ENCODE measurements at regions not wholly inside any gene's neighbourhood (a gene's known extent, or its start where the extent isn't known, plus 50 kb on each side); places are given as distances from the start of the nearest gene placed in this dataset.

DNA sequence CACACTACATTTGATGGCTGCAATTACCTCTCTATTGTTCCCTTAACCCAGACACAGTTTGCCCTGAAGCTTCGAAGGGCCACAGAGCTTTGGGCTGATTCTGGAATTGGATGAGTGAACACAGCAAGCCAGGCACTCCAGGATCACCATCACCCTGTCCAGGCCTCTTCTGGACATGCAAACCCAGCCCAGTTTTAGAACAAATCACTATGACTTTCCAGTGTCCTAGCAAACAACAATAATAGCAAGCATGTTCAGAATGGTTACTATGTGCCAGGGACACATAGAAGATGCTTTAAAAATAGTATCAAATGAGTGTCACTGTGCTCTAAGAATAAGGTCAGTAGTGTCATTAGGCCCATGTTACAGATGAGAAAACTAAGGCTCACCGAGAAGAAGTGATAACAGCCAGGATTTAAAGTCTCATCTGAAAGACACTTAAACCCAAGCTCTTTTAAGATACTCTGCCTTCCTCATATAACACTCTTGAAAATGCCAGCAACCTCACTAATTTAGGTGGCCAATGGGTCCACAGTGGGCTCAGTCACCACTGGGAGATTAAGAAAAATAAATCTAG is 191.7 kb upstream of the STK17B start:
- no peak for DNase-seq

DNA sequence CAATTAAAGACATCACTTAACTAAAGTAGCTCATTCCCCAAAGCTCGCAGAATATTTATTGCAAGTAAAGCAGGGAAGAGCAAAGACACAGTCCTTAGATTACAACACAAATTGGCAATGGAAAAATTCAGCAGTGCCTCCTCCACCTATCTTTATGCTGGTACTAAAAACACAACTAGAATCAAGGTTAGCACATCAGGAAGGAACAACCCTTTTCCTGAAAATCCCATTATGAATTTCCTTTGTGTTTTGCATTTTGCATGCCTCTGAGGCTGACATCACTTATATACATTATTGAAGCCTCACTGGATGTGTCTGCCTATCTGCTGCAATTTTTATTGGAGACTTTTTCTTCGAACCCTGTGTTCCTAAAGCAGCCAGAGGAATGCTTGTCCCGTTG is 193.8 kb upstream of the STK17B start:
- DNase-seq = no peak

DNA sequence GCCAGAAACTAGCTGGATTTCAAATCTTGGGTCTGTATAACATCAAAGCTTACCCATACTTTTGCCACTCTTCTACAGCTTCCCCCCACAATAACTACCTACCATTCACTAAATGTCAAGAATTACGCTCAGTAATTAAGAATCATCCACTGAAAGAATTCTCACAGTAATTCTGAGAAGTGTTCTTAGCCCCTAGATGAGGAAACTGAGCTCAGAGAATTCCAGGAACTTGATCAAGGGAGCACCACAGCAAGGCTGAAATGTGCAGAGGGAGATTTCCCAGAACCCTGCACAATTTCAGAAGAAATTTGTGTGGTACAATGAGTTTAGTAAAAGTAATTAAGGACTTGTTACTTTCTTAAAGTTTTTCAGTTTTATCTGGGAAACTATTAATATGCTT is 194.5 kb upstream of the STK17B start:
- no peak for DNase-seq

DNA sequence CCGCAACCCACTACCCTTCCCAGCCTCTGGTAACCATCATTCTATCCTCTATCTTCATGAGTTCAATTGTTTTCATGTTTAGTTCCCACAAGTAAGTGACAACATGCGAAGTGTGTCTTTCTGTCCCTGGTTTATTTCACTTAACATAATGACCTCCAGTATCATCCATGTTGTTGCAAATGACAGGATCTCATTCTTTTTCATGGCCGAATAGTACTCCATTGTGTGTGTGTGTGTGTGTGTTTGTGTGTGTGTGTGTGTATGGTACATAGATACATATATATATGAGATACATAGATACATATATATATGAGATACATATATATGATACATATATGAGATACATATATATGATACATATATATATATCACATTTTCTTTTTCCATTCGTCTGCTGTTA is 196.3 kb upstream of the STK17B start:
- DNase-seq = no peak

GRCh38 chr2:196368546-196369225 is 197.3 kb upstream of the STK17B start:
- no peak for DNase-seq

GRCh38 chr2:196369967-196370366 is 198.6 kb upstream of the STK17B start:
- DNase-seq = no peak

DNA sequence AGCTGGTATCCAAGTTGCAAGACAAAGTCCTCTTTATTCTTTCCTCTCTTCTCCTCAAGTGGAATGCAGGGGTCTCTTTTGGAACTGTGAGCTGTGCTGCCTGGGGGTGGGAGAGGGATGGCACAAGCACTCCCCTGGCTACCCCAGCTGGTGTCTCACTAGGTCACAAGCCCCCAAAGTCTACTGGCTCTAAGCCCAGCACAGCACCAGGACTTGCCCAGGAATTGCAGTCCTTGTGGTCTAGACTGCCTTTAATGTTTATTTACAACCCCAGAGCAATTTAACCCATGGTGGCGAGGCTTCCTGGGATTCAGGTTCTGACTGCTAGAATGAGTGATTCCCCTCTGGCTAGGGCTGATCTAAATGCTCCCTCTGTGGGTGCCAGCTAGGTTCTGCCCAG is 199.0 kb upstream of the STK17B start:
- no peak for DNase-seq

- DNase-seq = no peak
These were observed 201.0 kb upstream of the STK17B start for GRCh38 chr2:196372276-196372809.

DNA sequence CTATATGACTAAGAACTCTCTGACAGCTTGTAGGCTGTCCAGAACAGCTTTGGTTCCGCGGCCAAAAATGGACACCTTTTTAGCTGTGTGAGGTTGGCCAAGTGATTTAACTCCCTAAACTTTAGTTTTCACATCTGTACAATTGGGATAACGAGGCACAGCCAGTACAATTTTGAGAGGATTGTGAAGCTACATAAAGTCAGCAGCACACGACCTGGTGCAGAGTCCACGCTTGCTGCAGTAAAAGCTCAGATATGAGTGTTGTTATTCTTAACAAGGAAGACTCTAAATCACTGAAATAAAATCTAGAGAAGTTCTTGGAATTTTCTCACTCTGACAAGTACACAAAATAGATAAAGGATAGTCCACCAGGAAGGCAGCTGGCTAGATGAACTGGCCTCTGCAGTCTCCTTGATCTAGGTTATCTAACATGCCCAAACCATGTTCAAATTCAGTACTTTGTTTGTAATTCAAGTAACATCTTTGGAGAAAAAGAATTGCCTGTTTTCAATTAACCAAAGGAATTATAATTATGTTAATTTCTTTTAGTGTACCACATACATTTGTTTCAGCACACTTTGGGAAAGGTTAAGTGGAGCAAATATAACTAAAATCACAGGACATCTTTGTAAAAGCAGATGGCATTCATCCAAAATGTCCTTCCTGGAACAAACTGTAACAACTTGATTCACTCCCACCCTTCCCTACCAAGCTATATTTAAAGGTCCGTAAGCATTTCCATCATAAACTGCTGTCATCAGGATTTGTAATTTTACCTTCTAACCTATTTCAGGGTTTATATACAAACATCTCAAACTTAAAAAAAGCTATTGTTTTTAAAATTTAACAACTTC is 201.7 kb upstream of the STK17B start:
- DNase-seq = no peak

GRCh38 chr2:196376984-196377877 is 205.9 kb upstream of the STK17B start:
- no peak for DNase-seq

DNA sequence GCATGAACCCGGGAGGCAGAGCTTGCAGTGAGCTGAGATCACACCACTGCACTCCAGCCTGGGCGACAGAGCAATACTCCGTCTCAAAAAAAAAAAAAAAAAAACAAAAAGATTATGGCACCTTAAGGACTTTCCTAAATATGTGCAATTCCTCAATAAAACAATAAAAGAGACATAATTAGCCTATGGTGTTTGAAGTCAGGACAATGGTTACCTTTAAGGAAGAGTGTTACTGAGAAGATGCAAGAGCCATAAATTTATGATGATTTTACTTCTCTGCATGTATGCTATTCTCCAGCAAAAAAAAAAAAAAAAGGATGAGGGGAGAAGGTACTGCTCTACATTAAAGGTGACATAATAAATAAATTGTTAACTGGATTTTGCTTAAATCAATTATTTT is 208.2 kb upstream of the STK17B start:
- DNase-seq = no peak

GRCh38 chr2:196380098-196380497 is 208.7 kb upstream of the STK17B start:
- DNase-seq = no peak

- no peak for DNase-seq
These were observed 209.2 kb upstream of the STK17B start for GRCh38 chr2:196380575-196380974.

GRCh38 chr2:196381464-196381863 is 210.1 kb upstream of the STK17B start:
- DNase-seq = no peak

DNA sequence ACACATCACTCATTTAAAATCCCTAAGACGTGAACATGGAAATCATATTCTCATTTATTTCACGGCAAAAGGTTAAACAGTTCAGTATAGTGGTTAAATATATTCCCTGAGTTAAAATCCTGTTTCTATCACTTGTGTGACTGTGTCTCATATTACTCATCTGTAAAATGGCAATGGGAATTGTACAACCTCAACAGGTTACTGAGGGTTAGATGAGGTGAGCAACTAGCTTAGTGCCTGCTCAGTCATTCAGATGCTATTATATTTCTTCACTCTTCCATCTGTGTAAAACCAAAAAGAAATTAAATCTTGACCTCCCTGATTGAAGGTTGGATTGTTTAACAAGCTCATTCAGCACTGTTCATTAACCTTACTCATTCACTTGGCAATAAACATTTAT is 212.4 kb upstream of the STK17B start:
- no peak for DNase-seq

- no peak for DNase-seq
These were observed 213.4 kb upstream of the STK17B start for GRCh38 chr2:196384729-196385128.

DNA sequence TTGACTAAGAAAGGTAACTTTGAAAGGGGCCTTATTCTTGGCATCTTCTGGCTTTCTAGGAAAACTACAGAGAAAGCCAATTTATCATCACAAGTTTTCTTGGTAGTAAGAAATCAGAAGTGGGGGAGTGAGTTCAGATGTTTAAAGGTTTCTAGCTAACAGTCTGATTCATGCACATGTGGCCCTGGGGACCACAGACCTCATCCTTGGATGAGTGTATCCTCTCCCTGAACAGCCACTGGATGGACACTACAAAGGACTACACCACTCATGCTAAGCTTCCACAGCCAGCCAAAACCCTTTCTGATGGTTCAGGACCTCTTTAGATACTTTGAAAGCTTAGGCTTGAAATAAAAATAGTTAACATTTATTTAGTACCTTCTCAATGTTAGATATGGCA is 218.3 kb upstream of the STK17B start:
- no peak for DNase-seq

DNA sequence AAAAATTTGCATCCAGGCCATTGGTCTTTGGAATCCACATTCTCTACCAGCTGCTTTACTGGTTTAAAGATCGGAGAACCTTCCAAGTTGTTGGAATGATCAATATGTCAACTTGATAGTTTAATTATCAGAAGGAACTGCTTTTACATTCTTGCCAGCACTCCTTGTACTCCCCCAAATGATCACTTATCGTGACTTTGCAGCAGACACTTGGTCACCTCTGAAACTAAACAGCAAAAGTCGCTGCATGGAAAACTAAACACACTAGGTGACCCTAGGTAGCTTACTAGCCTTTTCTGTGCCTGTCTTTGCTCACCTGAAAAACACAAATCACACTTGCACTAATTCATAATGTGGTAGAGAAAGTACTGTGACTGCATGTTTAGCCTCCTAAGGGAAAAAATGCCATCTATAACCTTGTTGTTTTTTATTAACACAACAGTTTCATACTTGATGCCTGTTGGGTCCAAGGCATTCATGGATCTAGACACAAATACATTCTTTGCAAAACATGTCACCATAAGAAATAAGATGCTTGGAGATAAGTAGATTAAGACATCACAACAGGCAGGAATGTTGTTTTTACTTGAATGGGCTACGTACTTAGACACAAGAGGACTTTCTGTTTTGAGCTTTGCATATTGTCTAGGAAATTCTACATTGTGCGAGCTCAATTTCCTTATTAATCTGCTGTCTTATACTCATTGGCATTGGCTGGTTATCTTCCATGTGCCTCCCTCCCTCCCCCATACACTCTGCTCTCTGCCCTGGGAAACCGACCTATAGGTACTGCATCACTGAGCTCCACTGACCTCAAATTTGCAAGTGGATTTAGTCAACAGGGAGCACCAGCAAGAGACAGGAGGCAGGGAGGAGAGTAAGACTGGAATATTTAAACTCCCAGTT is 219.1 kb upstream of the STK17B start:
- DNase-seq = no peak

DNA sequence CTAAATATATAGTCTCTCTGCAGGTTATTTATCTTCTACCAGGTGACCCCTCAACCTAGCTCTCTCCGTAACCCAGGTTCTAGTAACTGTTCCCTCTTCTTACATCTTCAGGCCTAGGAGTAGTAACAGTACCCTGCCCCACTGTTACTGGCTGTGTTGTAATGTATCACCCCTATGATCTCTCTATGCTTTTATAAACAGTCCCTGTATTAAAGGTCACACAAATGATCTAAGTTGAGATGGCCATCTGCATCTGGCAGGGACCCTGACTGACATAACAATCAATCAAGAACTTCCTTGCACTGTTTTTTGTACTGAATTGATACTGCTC is 219.7 kb upstream of the STK17B start:
- DNase-seq = no peak

DNA sequence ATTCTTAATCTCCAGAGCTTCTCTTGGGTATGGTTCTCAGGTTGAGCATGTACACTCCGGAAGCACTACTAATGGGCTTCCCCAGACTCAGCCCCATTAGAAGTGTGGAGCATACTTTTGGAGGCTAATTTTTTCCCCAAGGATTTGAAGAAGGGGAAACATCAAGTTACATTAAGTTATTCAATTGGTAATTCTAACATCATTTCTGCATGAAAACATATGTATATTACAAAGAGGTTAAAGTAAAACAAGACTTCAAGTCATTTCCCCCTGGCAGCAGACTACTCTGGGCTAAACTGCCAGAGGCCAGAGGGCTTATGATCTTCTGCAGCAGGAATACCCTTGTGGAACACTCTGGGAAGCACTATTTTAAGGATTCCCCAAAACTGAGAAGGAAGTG is 227.7 kb upstream of the STK17B start:
- no peak for DNase-seq

GRCh38 chr2:196399722-196400691 is 228.6 kb upstream of the STK17B start:
- DNase-seq = no peak
